ENCODE measurements at regions not wholly inside any gene's neighbourhood (a gene's known extent, or its start where the extent isn't known, plus 50 kb on each side); places are given as distances from the start of the nearest gene placed in this dataset.

GRCh38 chr18:30886998-30887397, 155.5 kb downstream of the DSC3 start:
- Histone ChIP-seq H3K9ac (replicated peaks in 1 of 4; ENCODE audit: extremely low read depth in 1 of 4, low read depth in 3 of 4, low read length in 3 of 4) (no peak overlapping the region), H4K5ac (ENCODE audit: insufficient read length, low read depth, low read length) (no peak overlapping the region), H2BK15ac (ENCODE audit: low read length) (no peak overlapping the region), H3K36me3 (ENCODE audit: control insufficient read depth in 2 of 4, insufficient read depth in 4 of 4, low read length in 3 of 4) (no peaks in the 10 kb centered on the region), H3K27ac (ENCODE audit: low read depth, low read length) (no peak overlapping the region), H3K9me3 (ENCODE audit: insufficient read depth in 2 of 2, low read depth in 1 of 2, low read length in 1 of 2) (no peaks in the 10 kb centered on the region), H3K23me2 (ENCODE audit: low read depth, low read length) (no peaks in the 10 kb centered on the region), H4K8ac (ENCODE audit: extremely low read depth, insufficient read depth, low read length) (no peak overlapping the region), H3K27me3 (replicated peaks in 1 of 4; ENCODE audit: control insufficient read depth in 3 of 4, extremely low read depth in 1 of 4, insufficient read depth in 3 of 4, low read length in 3 of 4) (no peaks in the 10 kb centered on the region), H3K18ac (ENCODE audit: extremely low read depth, low read length) (no peak overlapping the region), H3K4me3 (ENCODE audit: extremely low read depth in 1 of 4, insufficient read depth in 2 of 4, low read depth in 3 of 4, low read length in 4 of 4) (no peak overlapping the region), H3K4ac (replicated peaks; ENCODE audit: insufficient read length, low read depth, low read length) (no peak overlapping the region), H3K4me1 (replicated peaks in 1 of 4; ENCODE audit: control insufficient read depth in 3 of 4, insufficient read depth in 4 of 4, low read length in 3 of 4) (no peaks in the 10 kb centered on the region), H3K79me1 (ENCODE audit: low read depth, low read length) (no peaks in the 10 kb centered on the region), H2BK5ac (ENCODE audit: low read depth, low read length) (no peak overlapping the region), H3K56ac (replicated peaks; ENCODE audit: insufficient read length, low read depth, low read length) (no peak overlapping the region), H3K79me2 (ENCODE audit: control insufficient read depth in 1 of 2, insufficient read depth in 2 of 2, low read length in 2 of 2) (no peaks in the 10 kb centered on the region), H4K91ac (replicated peaks; ENCODE audit: insufficient read length, low read length) (no peak overlapping the region), H4K20me1 (replicated peaks in 1 of 2; ENCODE audit: control insufficient read depth in 1 of 2, insufficient read depth in 2 of 2, low read length in 2 of 2) (no peaks in the 10 kb centered on the region), H3K4me2 (ENCODE audit: insufficient read depth in 1 of 2, low read depth in 2 of 2, low read length in 2 of 2) (no peak overlapping the region), H2AFZ (ENCODE audit: low read length) (no peak overlapping the region), H2BK12ac (ENCODE audit: low read depth, low read length) (no peak overlapping the region), H3K23ac (ENCODE audit: insufficient read length) (no peak overlapping the region), H2BK120ac (replicated peaks; ENCODE audit: low read depth, low read length) (no peak overlapping the region), H2BK20ac (ENCODE audit: low read length) (no peak overlapping the region), H2AK5ac (ENCODE audit: low read depth, low read length) (no peak overlapping the region), H3K14ac (ENCODE audit: insufficient read length) (no peak overlapping the region)
- ChIA-PET CTCF (ENCODE audit: partially characterized antibody) (interaction anchor here (1.0 kb wide), 1 partner anchor 525 kb away, joined by 4 read pairs; no protein-coding TSS in a partner anchor), POLR2A (ENCODE audit: partially characterized antibody) (no interaction called here)
- WGBS, 2 experiments (ENCODE audit: extremely low coverage in 1 of 2, insufficient coverage in 1 of 2, insufficient read length in 1 of 2, insufficient replicate concordance in 2 of 2, low coverage in 1 of 2, low lambda C conversion rate in 2 of 2, missing lambda C conversion rate in 1 of 2), result 95% methylated on average over 4 of the region's 4 CpGs; no CpG with 5 or more reads in 1 of the 2 experiments
- no peak for DNase-seq (ENCODE audit: low read depth in 1 of 2, low spot score in 2 of 2)
- FAIRE-seq, result no peak
- no peak for TF ChIP-seq KDM4A (IDR thresholded peaks at IDR 0.05; ENCODE audit: low read depth, low read length, severe bottlenecking)
- no peak for TF ChIP-seq ZNF274 (IDR thresholded peaks at IDR 0.05; ENCODE audit: borderline replicate concordance, extremely low read depth, low read length)
